K562 (cell line): ENCODE measurements at regions not wholly inside any gene's neighbourhood (a gene's known extent, or its start where the extent isn't known, plus 50 kb on each side); places are given as distances from the start of the nearest gene placed in this dataset.

ENCODE experiments used
- POLR2AphosphoS5 ChIP-seq: IDR thresholded peaks from 2 replicates; pipeline ENCODE4 v1.6.1; 2011; ENCODE audit warnings: mild to moderate bottlenecking, low read depth, low read length, moderate library complexity; ENCODE audit not compliant: control insufficient read depth, insufficient read depth
- TF ChIP-seq, protein P1 (sequence below), 3 experiments: IDR thresholded peaks in 2 of 3; conservative IDR thresholded peaks in 1 of 3; 2 replicates each; pipeline ENCODE4 v1.5.1; 2011 to 2012; ENCODE audit warnings: low read length in 3 of 3, mild to moderate bottlenecking in 3 of 3, control low read depth in 2 of 3, improper control_type of control experiment in 1 of 3, inconsistent platforms in 1 of 3, low read depth in 1 of 3, mixed read lengths in 1 of 3, moderate library complexity in 1 of 3; ENCODE audit not compliant: insufficient read depth in 2 of 3

DNA sequence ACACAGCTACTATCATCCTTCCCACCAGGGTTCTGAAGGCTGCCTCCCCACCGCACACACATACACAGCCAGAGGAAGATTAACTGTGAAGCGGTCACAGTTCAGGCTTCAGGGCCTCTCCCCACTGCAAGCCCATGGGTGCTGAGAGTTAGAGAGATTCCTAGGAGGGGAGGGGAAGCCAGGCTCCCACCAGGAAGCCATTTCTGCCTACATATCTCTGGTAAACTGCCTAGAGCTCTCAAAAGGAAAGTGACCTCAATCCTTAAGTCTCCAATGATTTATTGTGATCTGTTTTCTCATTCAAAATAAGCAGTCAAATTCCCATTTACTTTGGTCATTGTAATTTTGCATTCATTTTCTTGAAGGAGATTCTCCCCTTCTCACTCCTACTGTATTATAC is 141.0 kb upstream of the BNIP2 start:
- TF ChIP-seq, protein P1, sequence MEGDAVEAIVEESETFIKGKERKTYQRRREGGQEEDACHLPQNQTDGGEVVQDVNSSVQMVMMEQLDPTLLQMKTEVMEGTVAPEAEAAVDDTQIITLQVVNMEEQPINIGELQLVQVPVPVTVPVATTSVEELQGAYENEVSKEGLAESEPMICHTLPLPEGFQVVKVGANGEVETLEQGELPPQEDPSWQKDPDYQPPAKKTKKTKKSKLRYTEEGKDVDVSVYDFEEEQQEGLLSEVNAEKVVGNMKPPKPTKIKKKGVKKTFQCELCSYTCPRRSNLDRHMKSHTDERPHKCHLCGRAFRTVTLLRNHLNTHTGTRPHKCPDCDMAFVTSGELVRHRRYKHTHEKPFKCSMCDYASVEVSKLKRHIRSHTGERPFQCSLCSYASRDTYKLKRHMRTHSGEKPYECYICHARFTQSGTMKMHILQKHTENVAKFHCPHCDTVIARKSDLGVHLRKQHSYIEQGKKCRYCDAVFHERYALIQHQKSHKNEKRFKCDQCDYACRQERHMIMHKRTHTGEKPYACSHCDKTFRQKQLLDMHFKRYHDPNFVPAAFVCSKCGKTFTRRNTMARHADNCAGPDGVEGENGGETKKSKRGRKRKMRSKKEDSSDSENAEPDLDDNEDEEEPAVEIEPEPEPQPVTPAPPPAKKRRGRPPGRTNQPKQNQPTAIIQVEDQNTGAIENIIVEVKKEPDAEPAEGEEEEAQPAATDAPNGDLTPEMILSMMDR (IDR thresholded peaks at IDR 0.05 in 2 of 3, conservative IDR thresholded peaks at IDR 0.05 in 1 of 3; ENCODE audit: insufficient read depth in 2 of 3, low read depth in 1 of 3, low read length in 3 of 3), result no peak
- no peak for TF ChIP-seq POLR2AphosphoS5
